ENCODE measurements at regions not wholly inside any gene's neighbourhood (a gene's known extent, or its start where the extent isn't known, plus 50 kb on each side); places are given as distances from the start of the nearest gene placed in this dataset.

GRCh38 chr2:129428086-129428660 lies 551.3 kb upstream of the RAB6C start:
- TF ChIP-seq POLR2A (IDR thresholded peaks at IDR 0.05) (no peak), EP300 (IDR thresholded peaks at IDR 0.05) (no peak)
- TF ChIP-seq, protein P1, sequence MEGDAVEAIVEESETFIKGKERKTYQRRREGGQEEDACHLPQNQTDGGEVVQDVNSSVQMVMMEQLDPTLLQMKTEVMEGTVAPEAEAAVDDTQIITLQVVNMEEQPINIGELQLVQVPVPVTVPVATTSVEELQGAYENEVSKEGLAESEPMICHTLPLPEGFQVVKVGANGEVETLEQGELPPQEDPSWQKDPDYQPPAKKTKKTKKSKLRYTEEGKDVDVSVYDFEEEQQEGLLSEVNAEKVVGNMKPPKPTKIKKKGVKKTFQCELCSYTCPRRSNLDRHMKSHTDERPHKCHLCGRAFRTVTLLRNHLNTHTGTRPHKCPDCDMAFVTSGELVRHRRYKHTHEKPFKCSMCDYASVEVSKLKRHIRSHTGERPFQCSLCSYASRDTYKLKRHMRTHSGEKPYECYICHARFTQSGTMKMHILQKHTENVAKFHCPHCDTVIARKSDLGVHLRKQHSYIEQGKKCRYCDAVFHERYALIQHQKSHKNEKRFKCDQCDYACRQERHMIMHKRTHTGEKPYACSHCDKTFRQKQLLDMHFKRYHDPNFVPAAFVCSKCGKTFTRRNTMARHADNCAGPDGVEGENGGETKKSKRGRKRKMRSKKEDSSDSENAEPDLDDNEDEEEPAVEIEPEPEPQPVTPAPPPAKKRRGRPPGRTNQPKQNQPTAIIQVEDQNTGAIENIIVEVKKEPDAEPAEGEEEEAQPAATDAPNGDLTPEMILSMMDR (IDR thresholded peaks at IDR 0.05) = no peak

Measured in ovary (tissue), 3 donors.